Eye (tissue), 1 donor: ENCODE measurements at regions not wholly inside any gene's neighbourhood (a gene's known extent, or its start where the extent isn't known, plus 50 kb on each side); places are given as distances from the start of the nearest gene placed in this dataset.

Experiments
- DNase-seq: peaks from one replicate; pipeline ENCODE4 v3.0.0-alpha.2; 2015

DNA sequence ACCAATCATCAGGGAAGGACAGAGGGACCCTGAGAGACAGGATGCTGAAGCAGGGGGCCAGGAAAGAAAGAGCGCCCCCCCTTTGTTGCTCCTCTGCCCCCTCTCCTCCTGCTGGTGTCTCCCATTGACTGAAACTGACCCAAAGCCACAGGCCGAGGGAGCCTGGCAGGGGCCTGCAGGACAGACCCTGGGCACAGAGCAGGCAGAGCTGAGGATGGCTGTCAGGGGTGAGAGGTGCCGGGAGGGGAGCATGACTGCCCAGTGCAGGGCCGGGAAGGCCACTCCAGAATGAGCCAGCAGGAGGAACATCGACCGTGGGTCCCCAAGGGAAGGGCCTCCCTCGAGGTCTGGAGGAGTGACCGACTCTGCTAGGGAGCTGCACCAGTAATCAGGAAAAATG lies 427.8 kb downstream of the PREX1 start:
- DNase-seq, result no peak

DNA sequence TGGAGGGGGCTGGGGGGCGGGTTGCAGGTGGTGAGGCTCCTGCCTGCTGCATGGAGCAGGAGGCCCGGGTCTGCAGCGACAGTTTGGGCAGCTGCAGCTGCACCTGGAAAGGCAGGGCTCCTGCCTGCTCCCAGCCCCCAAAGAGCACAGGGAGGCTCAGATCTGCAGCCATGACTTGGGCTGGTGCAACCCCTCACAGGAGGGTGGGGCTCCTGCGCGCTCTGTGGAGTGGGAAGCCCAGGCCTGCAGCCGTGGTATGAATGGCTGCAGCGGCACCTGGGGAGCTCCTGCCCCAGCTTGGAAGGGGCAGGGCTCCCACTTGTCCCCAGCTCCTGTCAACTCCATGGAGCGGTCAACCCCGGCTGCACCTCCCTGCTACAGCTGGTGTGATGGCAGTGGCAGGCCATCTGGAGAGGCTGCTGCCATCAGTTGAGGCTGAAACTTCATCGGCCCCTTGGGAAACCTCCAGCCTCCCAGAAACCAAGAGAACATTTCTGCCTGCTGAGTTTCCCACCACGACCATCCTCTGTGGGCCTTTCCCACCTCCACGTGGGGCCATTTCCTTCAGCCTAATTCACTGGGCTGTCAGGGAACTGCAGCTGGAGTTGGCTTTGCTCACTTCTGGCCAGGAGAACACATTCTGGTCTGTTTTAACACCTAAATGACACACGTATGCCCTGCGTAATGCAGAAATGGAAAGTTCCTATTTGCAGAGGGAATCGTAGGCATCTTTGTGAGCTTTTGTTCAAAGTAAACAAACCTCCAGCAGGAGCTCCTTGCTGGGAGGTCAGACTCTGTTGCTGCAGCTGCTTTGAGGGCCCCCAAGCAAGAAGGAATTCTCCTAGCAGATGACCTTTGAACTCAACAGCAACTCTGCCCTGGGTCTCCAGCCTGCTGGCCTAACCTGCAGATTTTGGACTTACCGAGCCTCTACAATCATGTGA lies 429.0 kb downstream of the PREX1 start:
- peak; percentile 77 for DNase-seq

DNA sequence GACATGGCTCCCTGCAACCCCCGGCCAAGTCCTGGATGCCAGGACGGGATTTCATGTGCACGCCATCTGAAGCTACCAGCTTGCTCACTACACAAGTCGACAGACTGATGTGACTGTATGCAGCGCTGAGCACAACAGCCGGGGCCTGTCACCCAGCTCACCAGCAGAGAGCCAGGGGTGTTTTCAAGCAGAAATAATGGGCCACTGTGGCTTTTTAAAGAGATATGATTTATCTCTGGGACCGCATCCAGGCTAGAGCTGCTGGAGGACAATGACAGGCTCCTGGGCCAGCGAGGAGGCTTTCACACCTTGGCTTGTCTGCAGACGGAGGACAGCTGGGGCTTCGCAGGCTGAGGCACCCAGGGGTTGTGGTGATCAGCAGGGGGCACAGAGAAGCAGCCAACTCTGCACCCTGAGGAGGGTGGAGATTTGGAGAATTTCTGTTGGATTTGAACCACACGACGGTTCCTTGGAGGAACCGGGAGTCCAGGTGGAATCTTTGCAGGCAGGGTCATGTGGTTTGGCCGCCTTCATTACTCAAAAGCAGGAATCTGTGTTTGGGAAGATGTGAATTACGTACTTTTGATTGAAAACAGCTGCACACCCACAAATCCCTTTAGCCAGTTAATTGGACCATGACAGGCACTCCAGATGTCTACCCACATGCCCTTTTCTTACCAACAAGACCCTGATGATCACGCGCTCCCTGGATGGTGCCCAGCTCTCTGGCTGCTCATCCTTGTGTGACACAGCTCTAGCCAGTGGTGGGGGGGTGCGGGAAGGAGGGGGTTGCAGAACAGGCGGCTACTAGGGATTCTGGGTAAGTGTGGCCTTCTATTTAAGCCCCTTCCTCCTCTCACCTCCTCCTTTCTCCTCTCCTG lies 430.6 kb downstream of the PREX1 start:
- DNase-seq, result peak; percentile 77

DNA sequence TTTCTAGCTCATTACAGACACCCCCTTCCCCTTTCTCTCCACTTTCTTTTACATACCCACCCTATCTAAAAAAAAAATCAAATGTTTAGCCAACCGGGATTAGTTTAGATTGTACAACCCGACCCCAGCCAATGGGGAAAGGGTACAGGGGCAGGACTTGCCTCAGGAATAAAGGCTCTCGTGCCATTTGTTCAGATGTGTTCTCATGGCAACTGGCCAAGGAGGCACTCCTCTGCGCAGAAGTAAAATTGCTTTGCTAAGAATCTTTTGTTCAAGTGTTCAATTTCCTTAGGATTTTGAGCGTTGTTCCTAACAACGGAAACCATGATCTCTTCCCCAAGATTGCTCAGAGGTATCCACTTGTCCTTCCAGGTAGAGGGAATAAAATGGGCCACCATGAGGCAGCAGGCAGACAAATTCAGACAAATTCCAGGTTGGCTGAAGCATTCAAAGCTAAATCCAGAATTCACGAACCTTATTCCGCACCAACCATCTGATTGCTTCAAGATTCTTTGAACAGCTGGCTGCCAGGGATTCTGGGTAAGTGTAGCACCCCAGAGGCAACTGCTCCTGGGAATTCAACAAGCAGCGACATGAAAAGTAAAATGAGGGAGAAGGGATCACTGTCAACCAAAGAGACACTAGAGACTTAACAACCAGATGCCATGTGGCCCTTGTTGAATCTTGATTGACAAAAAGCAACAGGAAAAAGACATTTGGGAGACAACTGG lies 431.8 kb downstream of the PREX1 start:
- DNase-seq, result peak; percentile 54

DNA sequence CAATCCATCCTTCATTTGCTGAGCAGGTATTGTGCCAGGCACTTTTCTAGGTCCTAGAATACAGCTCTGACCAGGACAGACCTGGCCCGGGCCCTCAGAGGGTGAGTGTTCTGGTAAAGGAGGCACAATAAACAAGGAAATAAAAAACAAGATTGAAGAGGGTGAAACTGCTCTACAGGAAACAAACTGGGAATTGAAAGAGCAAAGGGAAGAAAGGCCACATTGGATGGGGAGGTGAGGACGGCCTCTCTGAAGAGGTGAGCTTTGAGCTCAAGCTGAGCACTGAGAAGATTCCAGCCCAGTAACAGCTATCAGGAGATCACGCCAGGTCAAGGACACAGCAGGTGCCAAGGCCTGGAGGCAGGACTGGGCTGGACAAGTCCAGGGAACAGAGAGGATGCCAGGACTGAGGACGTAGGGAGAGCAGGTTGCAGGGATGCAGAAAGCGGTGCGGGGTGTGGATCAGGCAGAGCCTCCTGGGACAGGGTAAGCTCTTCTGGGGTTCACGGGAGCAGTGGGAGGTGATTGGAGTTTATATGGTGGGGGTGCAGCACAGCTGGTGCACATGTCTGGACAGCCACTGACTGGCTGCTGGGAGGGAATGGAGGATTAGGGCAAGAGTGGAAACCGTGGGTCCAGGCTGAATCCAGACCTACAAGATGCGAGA lies 433.3 kb downstream of the PREX1 start:
- DNase-seq, result no peak

DNA sequence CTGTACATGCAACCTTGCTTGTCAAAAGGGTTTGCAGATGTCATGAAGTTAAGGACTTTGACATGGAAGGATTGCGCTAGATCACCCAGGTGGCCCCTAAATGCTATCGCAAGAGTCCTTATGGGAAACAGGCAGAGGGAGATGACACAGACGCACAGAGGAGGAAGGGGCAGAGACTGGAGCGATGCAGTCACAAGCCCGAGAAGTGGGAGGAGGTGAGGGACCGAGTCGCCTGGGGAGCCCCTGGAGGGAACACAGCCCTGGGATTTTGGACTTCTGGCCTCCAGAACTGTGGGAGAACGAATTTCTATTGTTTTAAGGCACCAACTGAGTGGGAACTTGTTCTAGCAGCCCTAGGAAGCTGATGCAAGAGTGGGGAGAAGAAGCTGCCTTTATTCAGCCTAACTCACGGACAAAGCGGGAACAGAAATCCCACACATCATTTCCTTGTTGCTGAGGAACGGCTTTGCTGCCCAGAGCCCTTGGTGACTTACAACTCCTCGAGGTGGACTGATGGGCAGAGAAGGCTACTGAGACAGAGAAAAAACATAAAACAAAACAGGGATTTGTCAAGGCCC lies 434.0 kb downstream of the PREX1 start:
- no peak for DNase-seq

DNA sequence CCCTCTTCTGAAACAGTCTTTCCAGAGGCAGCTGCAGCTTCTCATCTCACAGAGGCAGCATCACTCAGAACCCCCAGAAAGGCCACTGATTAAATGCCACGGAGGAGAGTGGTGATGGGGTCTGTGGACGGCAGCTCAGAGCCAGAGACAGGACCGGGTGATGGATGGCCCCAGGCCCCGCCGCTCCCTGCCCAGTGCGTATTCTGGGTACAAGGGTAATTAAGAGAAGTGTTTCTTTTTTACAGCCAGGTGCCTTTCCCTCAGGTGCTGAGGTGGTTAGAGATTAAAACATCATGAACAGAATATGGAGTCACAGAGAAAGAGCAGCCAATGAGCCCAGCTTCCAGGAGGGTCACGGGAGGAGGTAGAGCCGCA lies 434.5 kb downstream of the PREX1 start:
- no peak for DNase-seq

DNA sequence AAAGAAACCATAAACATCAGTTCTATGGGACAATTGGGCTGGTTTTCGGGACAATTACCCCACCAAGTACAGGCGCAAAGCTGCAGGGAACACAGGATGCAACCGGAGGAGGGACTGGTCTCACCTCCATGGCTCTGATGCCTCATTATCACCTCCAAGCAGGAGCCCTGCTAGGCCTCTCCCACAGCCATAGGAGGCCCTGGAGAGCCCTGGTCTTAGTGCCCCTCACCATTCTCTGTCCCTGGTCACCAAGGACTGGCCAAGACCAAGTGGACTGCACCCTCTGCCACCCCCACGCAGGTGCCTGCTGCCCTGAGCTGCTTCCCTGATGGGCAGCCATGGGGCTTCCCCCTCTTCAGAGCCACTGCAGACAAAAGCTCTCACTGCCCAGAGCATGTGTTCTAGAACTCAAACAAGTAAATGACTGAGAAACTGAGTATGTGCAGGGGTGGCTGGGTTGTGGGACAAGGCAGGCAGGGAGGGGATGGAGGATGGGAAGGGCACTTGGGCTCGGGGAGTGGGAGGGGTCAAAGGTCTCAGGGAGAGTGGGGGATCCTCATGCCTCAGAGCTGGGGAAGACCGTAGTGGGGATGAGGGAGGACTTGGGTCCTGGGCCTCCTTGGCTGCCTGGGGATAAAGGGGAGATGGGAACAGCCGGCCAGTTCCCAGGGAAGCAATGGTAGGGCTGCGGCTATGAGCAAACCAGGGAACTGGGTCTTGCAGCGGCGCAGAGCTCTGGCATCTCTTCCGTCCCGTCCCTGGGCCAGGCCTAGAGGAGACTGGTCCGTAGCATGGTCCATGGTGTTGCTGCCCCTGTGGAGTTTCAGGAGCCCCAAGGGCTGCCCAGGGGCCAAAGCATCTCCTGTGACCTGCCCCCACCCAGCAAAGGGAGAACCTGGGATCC lies 435.1 kb downstream of the PREX1 start:
- no peak for DNase-seq

DNA sequence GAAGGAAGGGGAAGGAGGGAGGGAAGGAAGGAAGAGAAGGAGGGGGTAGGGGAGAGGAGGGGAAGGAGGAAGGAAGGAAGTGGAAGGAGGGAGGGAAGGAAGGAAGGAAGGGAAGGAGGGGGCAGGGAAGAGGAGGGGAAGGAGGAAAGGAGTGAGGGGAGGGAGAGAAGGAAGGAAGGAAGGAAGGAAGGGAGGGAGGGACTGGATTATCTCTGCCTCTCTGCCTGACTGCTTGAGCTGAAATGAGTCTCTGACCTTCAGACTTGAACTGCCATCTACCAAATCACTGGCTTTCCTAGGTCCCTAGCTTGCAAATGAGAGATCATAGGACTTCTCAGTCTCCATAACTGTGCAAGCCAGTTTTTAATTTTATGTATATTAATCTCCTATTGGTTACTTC lies 436.8 kb downstream of the PREX1 start:
- DNase-seq, result no peak

DNA sequence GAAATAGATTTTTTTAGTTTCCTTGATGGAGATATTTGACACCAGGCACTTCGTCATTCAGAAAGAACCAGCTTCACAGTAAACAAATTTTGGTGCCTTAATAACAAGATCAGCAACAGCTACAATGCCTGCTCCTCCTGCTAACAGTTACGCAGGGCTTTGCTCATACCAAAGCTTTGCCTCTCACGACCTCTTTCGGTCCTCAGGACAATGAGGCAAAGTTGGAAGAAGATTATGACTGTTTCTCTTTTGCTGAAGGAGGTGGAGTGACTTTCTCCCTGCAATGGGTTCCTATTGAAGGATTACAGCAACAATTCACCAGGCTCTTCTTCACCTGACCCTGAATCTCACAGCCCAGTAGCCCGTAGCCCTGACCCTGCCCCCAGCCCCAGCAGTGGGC lies 440.1 kb downstream of the PREX1 start:
- no peak for DNase-seq

DNA sequence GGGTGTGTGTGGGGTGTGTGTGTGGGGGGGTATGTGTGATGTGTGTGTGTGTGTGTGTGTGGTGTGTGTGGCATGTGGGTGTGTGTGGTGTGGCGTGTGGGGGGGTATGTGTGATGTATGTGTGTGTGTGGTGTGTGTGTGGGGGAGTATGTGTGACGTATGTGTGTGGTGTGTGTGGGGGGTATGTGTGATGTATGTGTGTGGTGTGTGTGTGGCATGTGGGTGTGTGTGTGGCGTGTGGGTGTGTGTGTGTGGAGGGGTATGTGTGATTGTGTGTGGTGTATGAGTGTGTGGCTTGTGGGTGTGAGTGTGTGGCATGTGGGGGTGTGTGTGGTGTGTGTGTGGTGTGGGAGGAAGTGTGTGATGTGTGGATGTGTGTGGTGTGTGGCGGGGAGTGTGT lies 442.3 kb downstream of the PREX1 start:
- DNase-seq, result no peak

DNA sequence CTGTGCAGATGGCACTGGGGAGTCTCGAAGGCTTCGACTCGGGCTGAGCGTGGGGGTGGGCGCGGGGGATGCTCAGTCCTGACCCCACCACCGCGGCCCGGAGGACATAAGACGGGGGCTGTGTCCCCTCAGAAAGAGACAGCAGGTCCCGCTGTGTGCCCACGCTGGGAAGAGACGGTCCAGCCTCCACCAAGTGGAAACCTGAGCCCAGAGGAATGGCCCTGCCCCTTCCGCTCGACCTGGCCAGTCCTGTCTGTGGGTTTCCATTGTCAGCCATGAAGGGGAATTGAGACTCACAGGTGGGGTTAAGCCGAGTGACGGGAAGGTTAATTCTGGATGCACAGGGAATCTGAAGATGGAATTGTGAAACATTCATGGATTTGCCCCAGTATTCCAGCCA lies 442.7 kb downstream of the PREX1 start:
- DNase-seq, result no peak

DNA sequence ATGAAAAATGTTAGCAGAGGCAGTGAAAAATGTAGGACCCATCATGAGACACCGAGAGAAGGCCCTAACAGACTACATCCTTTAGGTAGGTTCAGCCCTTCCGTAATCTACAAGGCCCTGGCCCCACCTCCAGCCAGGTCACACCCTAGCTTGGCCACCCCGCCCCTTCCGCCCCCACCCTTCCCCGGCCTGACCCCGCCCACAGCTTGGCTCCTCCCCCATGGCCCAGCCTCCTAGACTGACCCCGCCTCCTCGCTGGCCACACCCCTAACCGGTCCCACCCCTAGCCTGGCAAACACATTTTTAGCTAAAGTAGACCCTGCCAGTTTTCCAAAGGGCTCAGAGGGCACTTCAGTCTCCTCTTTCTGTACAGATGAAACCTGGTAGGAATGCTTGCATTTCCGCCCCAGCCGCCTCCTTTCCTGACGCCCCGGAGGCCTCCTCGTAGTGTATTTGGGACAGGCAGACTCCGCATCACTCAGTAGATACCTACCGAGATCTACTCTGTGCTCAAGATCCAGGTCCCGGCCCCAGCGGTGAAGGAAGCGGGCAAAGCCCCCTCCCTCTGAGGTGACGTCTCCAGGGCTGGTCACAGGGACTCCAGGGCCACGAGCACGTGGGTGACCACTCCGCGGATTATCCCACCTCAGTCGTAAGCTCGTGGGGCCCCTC lies 443.5 kb downstream of the PREX1 start:
- no peak for DNase-seq

DNA sequence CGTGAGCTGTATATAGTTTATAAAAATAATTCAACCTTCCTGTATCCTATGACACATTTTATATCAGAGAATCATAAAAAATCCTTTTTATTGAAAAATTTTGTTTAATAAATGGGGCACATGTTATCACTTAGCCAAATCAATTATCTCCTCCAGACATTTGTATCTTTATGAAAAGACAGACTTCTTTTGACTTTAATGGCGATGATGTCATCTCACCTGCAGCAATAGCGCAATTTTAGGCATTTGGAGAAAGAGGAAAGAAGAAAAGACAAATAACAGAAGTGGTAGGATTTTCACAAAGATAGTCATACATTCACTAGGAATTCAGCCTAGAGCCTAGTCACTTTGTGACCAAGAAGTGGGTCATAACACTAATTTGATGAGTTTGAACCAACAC lies 444.5 kb downstream of the PREX1 start:
- no peak for DNase-seq

DNA sequence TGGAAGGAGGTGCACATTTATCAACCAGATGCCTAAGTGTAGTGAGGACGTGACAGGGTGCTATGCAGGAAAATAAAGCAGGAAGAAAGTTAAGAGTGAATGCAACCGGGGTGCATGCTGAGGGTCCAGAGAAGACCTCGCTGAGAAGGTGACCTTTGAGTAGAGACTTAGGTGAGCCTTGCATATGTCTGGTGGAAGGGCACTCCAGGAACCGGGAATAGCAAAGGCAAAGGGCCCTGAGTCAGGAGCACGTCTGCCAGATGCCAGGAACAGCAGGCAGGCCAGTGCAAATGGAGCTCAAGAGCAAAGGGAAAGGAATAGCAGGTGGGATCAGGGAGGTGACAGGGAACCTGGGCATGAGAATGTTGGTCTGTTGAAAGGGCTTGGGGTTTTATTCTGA lies 445.5 kb downstream of the PREX1 start:
- DNase-seq, result no peak

DNA sequence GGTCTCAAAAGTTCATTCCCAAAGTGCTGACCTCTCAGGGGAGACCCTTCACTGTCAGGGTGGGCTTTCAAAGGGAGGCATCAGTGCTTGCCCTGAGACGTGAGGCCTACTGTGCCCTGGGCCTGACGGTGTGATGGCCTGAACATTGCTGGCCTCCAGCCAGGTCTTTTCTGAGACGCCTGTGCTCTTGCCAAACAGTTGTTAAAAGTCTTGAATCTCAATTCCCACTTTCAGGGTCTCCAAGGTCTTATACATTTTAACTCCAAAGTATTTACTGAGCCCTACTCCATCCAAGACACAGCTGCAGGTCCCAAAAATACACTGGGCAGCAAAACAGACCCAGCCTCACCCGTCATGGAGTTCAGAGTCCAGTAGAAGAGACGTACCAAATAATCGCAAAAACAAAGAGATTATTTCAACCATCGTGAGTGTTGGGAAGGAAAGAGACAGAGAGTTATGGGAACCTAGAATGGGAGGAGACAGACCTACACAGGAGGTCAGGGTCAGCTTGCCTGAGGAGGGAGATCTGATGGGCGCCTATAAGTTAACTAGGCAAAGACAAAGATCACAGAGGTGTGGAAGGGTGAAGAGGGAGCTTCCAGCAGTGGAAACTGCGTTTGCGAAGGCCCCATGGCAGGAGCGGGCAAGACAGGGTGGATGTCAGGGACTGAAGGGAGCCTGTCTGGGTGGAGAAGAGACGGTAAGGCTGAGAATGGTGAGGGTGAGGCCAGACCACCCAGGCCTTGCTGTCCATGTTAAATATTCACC lies 446.3 kb downstream of the PREX1 start:
- no peak for DNase-seq

DNA sequence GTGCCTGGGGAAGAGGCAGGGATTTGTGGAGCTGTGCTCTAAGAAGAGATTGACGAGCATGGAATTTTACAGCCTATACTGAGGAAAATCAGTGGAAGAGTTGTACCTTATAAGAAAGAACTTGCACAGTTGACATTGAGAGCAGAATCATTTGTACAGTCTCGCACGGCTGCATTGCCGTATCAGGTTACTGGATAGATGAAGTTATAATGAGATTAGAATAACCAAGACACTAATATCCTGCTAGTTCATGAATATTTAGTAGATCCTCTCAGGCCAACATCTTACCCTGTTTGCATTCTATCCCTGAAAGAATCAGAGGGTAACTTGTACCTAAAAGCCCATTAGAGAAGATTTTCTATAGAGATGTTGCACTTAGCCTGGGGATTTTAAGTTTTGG lies 447.1 kb downstream of the PREX1 start:
- no peak for DNase-seq

DNA sequence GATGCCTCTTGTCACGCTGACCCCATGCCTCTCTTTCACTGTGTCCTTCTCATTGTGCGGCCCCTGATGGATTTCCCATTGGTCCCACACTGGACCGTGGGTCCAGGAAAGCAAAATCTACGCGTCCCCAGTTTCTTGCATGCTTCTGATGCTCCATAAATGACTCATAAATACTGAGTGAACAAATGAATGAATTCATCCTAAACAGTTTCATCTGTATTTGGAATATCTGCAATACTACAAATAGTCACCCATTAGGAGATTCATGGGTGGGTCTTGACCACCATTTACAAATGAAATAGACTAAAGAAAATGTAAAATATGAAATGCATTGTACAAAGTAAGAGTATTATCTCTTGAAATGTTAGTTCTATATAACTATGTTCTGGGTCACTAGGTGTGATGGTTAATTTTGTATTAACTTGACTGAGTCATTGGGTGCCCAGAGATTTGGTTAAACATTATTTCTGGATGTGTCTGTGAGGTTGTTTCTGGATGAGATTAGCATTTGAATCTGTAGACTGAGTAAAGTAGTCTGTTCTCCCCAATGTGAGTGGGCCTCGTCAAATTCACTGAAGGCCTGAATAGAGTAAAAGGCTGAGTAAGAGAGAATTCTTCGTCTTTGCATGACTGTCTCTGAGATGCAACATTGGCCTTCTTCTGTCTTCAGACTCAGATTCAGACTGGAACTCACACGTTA lies 448.7 kb downstream of the PREX1 start:
- DNase-seq, result no peak

DNA sequence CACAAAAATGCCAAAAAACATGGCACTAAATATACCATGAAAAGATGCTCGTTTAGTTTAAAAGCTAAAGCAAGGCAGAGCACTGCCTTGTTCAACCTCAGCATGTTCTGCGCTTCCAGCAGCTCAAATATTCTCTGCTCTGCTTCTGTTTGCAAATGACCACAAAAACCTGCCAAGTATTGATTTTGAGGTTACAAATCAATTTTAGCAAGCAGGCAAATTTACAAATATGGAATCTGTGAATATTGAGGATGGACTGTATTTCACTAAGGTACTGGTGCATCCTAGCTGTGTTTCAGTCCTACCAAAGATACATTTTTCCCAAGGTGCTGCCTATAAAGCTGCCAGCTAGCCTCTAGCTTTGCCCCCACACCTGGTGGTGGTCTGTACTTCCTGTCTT lies 449.9 kb downstream of the PREX1 start:
- DNase-seq, result no peak
